Left lung (tissue), 4 donors: ENCODE measurements at regions not wholly inside any gene's neighbourhood (a gene's known extent, or its start where the extent isn't known, plus 50 kb on each side); places are given as distances from the start of the nearest gene placed in this dataset.
A peak's percentile ranks its signal among the peaks of the same experiment; 100 is the strongest.
"Not testable (repeated sequence)": the region's sequence is repeated elsewhere in the genome, so short reads cannot be mapped to it uniquely, and the experiment has no call there.

Source experiments
- ATAC-seq: fragments of 200-7000 bp; cut with Tn5 transposase; one replicate; pipeline ENCODE4 v1.9.1; 2020; ENCODE audit warnings: moderate library complexity
- DNase-seq, 4 donors: peaks; one replicate each; pipeline ENCODE4 v3.0.0-alpha.2; 2013 to 2020
- H3K27ac ChIP-seq, 2 donors: fragments of 200-600 bp; sonication (generic) in 1 of 2; one replicate each; pipeline versions ENCODE4 v1.5.0 to v1.8.0; 2020 to 2021
- H3K27me3 ChIP-seq, 2 donors: fragments of 200-600 bp; sonication (generic) in 1 of 2; one replicate each; pipeline versions ENCODE4 v1.5.0 to v1.8.0; 2020 to 2021
- H3K36me3 ChIP-seq, 2 donors: fragments of 200-600 bp; sonication (generic) in 1 of 2; one replicate each; pipeline versions ENCODE4 v1.5.0 to v1.8.0; 2020 to 2021
- H3K4me1 ChIP-seq, 2 donors: fragments of 200-600 bp; one replicate each; pipeline ENCODE4 v1.8.0; 2021
- H3K4me3 ChIP-seq, 2 donors: fragments of 200-600 bp; sonication (generic) in 1 of 2; one replicate each; pipeline versions ENCODE4 v1.5.0 to v1.8.0; 2020 to 2021; ENCODE audit warnings: mild to moderate bottlenecking in 1 of 2
- H3K9me3 ChIP-seq, 2 donors: fragments of 200-600 bp; sonication (generic) in 1 of 2; one replicate each; pipeline versions ENCODE4 v1.5.0 to v1.8.0; 2020 to 2021
- intact Hi-C, 2 donors: fragments of 100-400 bp; cut with DNase I; formaldehyde crosslinking; loops; one replicate each; pipeline versions ENCODE4 v1.11.2 to v1.14.2; 2022
- donor health status: DM: no; HTN: yes; CAD: no.
- donor health status: DM: no; HTN: no; CAD: no.

GRCh38 chrX:222800-223513 is 58.2 kb upstream of the PLCXD1 start:
- H3K36me3 ChIP-seq, H3K27me3 ChIP-seq, DNase-seq, H3K4me3 ChIP-seq, H3K9me3 ChIP-seq, intact Hi-C loops, H3K27ac ChIP-seq, H3K4me1 ChIP-seq: not testable (repeated sequence)
- peak; percentile 42 for ATAC-seq

- intact Hi-C loops, H3K36me3 ChIP-seq, DNase-seq, H3K27me3 ChIP-seq, H3K4me3 ChIP-seq, H3K27ac ChIP-seq, H3K4me1 ChIP-seq, H3K9me3 ChIP-seq: not testable (repeated sequence)
- peak; percentile 8 for ATAC-seq
Measured at GRCh38 chrX:223514-223854, 57.7 kb upstream of the PLCXD1 start.

DNA sequence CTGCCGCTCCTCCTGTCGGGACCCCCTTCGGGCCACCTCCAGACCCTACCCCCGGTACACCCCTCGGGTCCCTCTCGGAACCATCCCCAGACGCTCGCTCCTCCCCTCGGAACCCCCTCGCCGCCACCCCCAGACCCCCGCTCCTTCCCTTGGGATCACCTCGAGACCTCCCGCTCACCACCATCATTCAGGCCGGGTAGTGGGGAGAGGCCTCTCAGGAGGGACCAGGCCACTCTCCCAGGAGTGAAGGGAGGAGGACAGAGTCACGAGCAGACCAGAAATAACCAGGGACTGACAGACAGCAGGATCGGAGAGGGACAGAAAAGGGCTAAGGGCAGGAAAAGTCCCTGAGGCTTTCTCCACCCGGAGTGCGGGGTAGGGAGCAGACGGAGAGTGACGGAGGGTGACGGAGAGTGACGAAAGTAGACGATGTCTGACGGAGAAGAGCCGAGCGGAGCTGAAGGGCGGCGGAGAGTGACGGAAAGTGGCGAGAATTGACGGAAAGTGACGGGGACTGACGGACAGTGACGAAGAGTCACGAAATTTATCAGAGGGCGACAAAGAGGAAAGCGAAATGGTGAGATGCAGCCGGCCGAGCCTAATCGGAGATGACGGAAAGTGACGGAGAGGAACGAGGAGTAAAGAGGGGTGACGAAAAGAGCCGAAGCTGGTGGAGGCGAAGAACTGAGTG is 54.6 kb upstream of the PLCXD1 start:
- H3K4me1 ChIP-seq, H3K9me3 ChIP-seq, H3K27me3 ChIP-seq, H3K36me3 ChIP-seq, intact Hi-C loops, H3K4me3 ChIP-seq, H3K27ac ChIP-seq: not testable (repeated sequence)
- DNase-seq (peak in 1 of 4 donors; percentile 30), ATAC-seq (peak; percentile 70)

GRCh38 chrX:227396-227795 is 53.8 kb upstream of the PLCXD1 start:
- H3K4me1 ChIP-seq, DNase-seq, H3K36me3 ChIP-seq, intact Hi-C loops, H3K4me3 ChIP-seq, H3K9me3 ChIP-seq, ATAC-seq, H3K27me3 ChIP-seq, H3K27ac ChIP-seq: not testable (repeated sequence)
